Tibial nerve (tissue), 3 donors: ENCODE measurements at regions not wholly inside any gene's neighbourhood (a gene's known extent, or its start where the extent isn't known, plus 50 kb on each side); places are given as distances from the start of the nearest gene placed in this dataset.

Experiments used
- EP300 ChIP-seq, 2 donors: sonication (generic); formaldehyde crosslinking; IDR thresholded peaks; one replicate each; pipeline ENCODE4 v1.6.1; 2017; ENCODE audit warnings: antibody characterized with exemption in 2 of 2, mild to moderate bottlenecking in 1 of 2
- POLR2A ChIP-seq, 2 donors: fragments of 450-650 bp; IDR thresholded peaks; one replicate each; pipeline ENCODE4 v1.6.1; 2017; ENCODE audit warnings: antibody characterized with exemption in 2 of 2, mild to moderate bottlenecking in 2 of 2, moderate library complexity in 2 of 2

GRCh38 chr12:91493308-91493707 lies 310.7 kb upstream of the DCN start:
- no peak for TF ChIP-seq EP300 (IDR thresholded peaks at IDR 0.05)
- TF ChIP-seq POLR2A (IDR thresholded peaks at IDR 0.05), result no peak
